Stimulated activated CD8-positive, alpha-beta memory T cell treated with anti-CD3 and anti-CD28 coated beads, Interleukin-2, amount 100 ng/mL, for 48 hours (primary cell): ENCODE measurements at regions not wholly inside any gene's neighbourhood (a gene's known extent, or its start where the extent isn't known, plus 50 kb on each side); places are given as distances from the start of the nearest gene placed in this dataset.

Experiments used
- DNase-seq, 2 donors: peaks; one replicate each; pipeline ENCODE4 v3.0.0-alpha.2; 2020; ENCODE audit warnings: low read depth in 2 of 2

DNA sequence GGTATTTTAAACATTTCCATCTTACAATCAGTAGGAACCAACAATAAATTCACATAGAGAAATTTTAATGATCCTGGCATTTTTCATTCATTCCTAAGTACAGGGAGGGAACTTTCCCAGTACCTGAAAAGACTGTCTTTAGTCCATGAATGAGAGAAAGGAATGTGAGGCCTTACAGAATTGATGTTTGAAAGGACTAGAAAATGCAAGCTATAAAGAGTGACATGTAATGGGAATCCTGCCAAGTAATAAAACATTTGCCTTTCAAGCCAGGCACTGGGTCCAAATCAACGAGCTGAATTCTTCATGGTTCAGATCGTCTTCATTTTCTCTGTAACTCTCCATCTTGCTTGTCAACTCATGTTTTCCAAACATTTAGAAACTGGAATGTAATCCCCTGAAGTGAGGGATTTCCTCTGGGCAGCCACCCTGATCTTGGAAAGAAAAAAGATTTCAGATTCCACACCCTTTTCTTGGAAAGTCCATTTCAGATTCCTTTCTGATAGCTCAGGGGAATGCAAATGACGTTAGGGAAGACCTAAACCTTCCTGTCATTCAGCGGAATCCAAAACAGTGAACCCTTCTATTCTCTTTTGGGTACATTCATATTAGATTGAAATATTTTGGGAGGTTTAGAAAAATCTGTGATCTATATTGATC, 315.8 kb downstream of the SH3GL2 start:
- no peak for DNase-seq

DNA sequence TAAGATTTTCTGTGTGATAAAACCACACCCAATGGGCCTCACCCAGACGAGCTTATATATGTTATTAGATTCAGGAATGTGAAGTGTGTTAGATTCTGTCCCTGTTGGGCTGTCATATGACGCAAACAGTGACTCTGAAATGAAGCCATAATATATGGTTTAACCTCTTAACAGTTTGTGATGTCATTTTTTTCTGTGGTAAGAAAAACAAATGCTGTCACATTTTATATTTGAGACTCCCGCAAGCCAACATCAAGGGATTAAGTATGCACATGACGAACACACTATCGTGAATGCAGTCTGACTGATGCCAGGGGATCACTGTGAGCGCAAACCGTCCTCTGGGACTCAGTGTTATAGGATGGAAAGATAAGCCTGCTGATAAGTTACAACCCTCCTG, 321.7 kb downstream of the SH3GL2 start:
- DNase-seq: no peak

DNA sequence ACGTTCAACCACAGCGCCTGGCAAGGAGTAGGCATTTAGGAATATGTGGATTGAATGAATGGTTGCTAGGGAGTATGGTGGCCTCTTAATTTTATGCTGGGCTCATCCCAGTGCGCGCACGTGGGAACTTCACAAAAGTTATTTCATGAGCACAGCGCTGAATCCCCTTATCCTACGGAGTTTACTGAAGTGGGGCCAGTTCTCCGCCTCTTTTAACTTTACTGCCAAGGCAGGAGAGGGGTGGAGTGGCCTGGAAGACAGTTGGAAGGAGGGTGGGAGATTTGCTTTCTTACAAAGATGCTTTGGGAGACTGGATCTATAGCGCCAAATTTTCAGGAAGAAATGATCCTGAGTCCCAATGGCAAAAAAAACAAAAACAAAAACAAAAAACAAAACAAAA, 326.5 kb downstream of the SH3GL2 start:
- no peak for DNase-seq

DNA sequence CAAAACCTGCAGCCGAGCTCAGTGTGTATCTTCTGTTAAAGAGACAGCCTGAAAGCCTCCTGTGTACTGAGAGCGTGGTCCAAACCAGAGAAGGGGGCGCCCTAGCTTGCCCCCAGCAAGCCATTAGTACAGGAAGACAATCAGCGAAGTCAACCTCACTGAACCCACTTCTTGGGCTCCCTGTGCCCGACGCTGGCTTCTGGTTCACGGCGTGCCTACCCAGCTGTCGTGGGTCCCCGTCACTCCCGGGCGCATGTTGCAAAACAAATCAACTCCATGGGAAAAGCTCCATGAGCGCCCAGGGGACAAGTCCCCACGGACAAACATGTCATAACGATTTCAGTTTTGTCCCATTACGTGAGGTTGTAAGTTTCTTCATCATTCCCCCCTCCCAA, 326.9 kb downstream of the SH3GL2 start:
- DNase-seq: no peak

DNA sequence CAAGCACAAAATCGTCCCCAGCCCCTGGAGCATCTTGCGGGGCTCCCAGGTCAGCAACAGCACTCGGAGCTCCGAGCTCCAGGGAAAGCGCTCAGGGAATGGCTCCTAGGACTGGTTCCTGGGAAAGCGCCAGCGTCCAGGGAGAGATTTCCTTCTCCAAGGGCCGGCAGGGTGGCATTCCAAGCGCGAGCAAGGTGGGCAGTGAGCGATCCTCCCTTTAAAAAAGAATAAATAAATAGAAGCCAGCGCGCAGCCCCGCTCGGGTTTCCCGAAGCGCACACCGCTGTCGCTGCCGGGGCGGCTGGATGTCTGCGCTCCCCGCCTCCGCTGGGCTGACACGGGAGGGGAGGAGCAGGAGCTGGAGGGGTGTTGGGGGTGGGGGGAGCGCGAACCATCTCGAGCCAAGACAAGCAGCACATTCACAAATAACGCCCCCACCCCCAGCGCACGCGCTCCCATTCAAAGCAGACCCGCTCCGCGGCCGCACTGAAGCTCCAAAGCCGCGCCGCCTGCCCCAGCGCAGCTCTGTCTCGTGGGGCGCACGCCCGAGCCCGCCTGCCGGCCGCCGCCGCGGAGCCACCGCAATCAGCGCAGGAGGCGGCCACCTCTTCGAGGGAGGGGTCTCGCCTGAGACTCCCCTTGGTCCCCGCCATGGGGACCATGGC, 327.4 kb downstream of the SH3GL2 start:
- DNase-seq: no peak

DNA sequence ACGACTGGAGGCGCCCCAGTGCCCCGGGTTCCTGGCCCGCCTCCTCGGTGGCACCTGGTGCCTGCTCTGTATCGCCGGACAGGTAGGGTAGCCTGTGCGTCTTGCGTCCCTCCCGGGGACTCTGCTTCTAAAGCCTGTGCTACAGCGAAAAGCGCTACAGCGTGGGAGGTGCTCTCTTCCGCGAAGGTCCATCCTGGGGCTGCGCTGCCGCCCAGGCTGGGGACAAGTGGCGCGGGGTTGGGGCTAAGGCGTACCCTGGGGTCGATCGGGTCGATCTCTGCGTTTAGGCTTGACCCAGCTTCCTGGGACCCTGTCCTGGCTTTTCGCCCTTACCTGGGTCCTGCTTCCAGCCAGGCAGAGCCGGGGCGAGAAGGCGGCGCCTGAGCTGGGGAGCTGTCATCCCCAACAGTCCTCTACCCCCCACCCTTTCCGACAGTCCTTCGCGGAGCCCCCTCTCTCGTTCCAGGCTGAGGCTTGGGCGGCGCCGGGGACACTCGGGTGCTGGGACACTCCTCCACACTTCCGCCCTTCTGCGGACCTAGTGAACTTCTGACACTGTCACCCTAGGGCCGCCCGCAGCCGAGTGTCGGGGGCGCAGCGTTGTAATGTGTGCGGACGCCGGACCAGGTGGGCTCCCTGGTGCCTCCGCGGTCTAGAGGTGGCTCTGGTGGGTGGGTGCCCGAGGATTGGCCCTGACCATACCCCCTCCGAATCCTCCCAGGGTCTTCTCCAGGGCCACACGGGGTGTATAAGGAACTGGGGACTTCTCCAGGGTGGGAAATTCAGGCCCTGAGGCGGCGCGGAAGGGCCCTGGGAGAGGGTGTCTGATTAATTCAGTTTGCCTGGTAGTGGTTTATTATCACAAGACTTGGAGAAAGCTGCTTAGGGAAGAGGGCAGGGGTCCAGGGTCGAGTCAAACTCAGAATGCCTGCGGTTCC, 328.2 kb downstream of the SH3GL2 start:
- no peak for DNase-seq

DNA sequence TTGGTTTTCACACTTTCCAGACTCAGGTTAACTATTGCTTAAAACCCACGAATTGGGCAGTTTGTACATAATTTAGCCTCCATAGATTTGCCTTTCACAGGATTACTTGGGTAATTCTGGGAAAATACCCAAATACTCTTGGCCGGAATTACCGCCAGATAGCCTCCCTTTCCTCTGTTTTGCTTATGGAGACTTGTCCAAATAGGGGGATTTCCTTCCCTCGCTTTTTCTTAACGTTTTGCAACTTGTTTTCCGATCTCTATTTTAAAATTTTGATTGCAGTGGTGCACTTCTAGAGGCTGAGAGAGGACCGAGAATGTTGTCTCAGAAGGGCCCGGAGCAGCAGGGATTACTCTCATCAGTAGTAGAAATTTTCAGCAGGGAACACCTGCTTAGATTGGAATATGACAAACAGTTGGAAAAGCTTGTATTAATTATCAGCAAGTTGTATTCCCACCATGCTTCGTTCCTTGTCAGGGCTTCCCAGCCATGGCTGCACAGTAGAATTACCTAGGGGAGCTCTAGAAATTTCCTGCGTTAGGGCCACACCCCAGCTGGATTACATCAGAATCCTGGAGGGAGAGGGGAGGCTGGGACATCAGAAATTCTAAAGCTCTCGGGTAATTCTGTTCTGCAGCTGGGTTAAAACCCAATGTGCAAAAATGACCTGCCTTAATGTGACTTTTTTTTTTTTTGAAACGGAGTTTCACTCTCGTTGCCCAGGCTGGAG, 329.1 kb downstream of the SH3GL2 start:
- DNase-seq: no peak

DNA sequence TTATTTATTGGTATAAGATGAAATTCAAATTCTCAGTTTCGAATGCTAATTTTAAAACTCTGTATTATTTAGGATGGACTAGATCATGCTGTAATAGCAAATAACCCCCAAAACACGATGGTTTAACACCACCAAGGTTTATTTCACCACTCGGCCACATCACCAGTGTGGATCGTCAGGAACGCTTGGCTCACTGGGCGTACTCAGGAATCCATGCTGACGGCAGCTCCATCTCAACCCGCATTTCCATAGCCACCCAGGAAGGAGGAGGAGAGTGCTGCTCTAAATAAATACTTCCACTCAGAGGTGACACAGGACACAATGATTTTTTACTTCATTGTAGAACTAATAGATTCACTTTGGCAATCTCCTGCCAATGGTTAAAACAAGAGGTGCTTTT, 347.4 kb downstream of the SH3GL2 start:
- no peak for DNase-seq

DNA sequence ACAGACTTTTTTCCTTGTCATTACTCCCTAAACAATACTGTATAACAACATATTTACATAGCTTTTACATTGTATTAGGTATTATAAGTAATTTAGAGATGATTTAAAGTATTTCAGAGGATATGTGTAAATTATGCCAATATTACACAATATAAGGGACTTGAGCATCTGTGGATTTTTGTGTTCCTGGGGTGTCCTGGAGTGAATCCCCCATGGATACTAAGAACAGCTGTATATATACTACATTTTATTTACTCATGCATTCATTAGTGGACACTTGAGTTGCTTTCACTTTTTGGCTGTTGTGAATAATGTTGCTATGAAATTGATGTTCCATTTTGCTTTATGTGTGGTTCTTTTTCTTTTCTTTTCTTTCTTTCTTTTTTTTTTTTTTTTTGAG, 348.8 kb downstream of the SH3GL2 start:
- DNase-seq: no peak

DNA sequence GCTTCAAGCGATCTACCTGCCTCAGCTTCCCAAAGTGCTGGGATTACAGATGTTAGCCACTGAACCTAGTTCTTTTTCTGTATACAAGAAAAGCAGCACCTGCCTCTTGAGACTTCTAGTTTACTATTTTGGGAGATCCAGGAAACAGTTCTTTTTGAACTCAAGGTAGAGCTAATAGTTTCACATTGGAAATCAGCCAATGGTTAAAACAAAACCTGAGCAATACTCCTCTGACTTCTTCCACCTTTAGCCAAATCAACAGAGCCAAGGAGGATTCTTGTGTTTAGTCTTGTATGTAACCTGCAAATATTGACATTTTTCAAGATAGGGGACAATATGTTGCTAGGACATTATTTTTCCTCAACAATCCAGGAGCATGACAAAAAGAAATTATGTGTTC, 349.4 kb downstream of the SH3GL2 start:
- no peak for DNase-seq

DNA sequence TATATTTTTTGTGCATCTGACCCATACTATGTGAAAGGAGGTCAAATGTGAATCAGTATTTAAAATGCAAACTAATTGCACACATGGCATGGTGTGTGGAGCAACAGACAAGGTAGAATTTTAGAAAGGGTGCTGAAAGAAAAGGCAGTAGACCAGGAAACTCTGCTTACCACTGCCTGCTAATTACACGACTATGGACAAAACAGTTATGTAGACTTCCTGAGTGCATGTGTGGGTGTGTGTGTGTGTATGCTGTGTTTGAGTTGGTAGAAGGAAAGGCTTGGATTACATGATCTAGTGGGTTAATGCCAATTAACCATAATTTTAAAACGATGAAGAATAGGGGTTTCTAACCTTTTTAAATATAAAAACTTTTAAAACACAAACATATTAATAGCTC, 349.9 kb downstream of the SH3GL2 start:
- no peak for DNase-seq

DNA sequence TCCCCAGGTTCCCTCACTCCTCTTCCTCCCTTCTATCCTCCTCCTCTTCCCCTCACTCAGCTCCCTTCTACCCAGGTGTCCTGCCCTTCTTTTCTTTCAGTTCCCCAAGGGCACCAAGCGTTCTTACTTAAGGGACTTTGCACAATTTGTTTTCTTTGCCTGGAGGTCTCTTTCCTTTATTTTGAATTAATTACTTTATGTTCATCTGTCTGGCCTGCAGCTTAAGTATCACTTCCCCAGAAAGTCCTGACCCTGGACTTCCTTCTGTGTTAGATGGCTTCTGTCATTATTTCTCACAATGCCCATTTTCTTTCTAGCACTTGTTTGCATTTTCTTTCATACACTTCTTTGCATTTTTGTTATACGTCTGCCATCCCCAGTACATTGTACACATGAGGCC, 350.6 kb downstream of the SH3GL2 start:
- DNase-seq: no peak

DNA sequence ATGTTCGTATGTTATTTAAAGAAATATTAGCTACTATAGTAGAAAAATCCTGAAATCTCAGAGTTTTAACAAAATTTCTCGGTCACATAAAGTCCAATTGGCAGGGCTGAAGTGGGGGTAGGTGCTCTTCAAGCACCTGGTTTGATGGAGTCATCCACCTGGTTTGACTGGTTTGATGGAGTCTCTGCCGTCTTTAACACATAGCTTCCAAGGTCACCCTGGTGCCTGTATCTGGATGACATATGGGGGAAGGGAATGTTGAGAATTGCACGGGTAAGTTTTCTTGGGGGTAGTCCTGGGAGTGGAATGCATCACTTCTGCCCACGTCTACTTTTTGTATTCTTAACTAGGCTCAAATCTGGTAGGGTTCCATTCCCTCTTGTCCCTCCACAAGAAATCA, 351.2 kb downstream of the SH3GL2 start:
- no peak for DNase-seq

DNA sequence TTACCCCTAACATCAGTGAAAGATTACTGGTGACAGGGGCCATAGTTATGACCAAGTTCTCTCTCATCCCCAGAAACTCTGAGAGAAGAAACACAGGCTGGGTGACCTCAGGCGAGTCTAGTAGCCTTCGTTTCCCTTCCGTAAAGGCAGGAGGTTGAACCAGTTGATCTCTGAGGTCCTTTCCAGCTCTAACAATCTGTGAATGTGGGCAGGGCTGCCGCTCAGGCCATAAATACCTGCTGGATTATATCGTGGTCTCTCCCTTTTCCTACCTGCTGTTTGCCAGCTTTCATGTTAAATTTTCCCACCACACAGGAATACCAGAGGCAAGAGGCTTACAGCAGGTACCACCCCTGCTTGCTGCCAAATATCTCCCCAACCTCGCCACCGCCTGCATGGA, 357.5 kb downstream of the SH3GL2 start:
- no peak for DNase-seq

DNA sequence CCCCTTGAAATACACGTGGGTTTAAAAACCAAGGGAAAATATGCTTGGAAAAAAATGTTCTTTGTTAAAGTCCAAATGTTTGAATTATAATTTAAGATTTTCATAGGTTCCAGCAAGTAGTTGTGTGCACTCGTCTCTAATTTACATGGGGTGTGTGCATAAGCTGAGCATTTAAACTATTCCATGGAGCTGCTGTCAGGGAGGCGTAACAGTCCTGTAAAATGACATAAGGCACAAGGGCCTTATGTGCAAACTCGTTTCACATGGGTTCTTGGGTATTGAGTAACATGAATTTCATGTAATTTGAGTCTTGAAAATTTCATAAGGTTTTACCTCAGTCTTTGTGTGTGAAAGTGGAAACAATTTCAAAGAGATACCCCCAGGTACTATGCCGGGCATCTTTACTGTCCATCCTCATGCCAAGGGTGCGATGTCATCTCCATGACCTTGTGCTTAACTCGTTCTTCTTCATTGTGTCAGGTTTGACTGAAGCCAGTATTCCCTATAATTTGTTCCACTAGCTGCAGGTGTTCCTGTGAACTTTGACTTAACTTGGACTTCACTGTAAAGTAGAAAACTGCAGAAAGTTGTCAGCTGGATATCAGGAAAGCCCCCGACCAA, 359.3 kb downstream of the SH3GL2 start:
- DNase-seq: no peak

DNA sequence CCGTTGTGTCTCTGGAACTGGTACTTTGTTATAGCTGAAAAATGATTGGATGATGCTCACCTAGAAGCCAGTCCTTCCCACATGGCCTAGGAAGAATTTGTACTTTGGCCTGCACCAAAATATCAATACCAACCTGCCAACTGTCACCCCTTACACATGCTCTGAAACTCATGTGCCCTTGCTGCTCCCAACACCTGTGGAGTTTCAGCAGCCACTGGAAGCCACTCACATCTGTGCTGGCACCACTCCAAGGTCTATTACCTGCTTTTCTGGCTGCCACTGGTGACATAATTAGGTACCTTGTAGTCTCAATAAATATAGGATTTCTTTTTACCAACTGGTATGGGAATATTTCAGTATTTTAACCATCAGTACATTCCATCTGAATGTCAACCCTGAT, 363.6 kb downstream of the SH3GL2 start:
- DNase-seq: no peak

DNA sequence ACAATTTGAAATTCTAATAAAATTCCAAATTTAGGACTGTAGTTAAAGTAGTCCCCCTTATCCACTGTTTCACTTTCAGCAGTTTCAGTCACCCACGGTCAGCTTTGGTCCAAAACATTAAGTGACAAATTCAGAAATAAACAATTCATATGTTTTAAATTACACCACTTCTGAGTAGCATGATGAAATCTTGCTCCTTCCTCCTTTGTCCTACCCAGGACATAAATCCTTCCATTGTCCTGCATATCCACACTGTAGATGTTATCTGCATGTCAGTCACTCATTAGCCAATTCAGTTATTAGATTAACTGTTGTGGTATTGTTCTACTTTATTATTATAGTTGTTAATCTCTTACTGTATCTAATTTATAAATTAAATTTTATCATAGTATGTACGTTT, 376.5 kb downstream of the SH3GL2 start:
- no peak for DNase-seq

DNA sequence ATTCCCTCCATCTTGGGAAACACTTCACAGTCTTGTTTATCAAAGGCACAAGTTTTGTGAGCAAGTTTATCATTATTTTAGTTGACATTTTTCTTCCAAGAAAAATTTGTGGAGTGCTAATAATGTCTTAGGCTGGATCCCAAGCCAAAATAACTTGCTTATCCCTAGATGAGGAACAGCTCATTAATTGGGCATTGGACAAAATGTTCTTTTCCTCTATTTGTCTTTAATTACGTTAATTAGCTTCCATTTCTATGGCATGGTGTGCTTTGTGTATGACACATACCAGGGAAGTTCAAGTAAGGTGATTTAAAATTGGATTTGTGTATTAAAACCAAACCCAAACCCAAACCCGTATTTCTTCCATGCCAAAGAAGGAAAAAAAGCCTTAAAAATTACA, 379.5 kb downstream of the SH3GL2 start:
- no peak for DNase-seq

DNA sequence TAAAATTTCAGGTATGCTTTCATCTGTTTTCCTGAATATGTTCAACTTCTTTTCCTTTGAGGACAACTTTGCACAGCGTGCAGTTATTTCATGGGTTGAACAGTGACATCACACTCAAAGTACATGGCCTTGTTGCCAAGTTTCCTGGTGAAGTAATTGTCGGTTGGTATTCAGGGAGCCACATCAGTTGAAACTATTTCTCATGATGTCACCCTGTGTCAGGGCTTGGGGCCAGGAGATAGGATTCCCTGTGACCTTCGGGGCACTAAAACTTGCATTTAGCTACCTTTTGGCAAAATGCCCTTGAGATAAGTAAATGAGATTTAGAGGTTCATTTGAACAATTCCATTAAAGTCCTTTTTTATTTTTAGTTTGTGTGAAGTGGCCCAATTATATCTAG, 383.9 kb downstream of the SH3GL2 start:
- DNase-seq: no peak

DNA sequence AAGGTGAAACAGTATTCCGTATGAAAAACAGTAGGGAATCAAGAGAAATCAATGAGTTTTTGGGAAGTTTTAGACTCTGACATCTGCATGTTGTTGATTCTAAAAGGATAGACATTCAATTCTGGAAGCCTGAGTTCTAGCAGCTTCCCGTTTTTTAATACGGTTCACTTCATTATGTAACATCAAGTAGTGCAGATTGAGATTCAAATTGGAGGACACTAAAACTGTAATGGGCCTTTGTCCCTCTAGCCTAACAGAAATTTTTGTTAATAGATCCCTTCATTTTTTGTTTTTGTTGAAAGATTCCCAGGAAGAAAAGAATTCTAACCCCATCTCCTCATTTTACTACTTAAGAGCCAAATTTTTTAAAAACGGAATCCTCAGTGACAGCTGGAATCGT, 384.6 kb downstream of the SH3GL2 start:
- no peak for DNase-seq

DNA sequence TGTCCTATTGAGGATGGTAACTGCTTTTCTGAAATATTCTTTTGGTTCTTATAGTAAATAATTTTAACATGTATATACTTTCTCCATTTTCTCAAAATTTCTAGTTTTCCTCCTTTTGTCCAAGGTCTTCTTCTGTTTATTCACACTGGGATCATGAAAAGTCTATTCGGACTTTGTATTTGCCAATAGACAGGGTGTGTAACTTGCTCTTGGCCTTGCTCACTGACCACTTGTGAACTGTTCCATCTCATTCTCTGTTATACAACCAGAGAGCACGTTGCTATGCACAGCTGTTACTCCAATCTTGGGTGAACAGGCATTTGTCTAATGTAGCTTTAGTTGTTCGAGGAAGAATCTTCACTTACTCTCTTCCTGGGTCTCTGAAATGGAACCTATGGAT, 388.9 kb downstream of the SH3GL2 start:
- no peak for DNase-seq

DNA sequence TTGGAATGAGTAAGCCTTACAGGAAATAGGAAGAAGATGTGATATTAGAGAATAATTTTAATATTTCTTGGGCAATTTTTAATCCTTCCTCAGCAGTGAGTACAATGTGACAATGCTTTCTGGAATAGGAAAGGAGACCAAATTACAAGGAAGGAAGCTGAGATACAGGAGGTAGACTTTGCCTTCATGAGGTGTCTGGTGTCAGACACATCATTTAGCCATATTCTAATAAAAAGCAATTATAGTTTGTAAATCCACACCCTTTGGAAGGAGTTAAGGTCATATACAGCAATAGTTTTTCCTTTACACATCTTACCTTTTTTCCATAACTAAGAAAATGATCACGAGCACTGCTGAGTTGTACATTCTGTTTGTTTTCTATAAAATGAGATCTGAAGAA, 390.4 kb downstream of the SH3GL2 start:
- no peak for DNase-seq
